Activated CD4-positive, alpha-beta T cell treated with anti-CD3 and anti-CD28 coated beads for 4 hours (primary cell): ENCODE measurements at regions not wholly inside any gene's neighbourhood (a gene's known extent, or its start where the extent isn't known, plus 50 kb on each side); places are given as distances from the start of the nearest gene placed in this dataset.

Source experiments
- DNase-seq, 2 donors: peaks; one replicate each; pipeline ENCODE4 v3.0.0-alpha.2; 2020

- no peak for DNase-seq
Observed at GRCh38 chr18:24993628-24994027, 358.3 kb downstream of the ZNF521 start.

- DNase-seq, result no peak
Observed at GRCh38 chr18:24995056-24995455, 356.9 kb downstream of the ZNF521 start.

GRCh38 chr18:24995755-24996154 lies 356.2 kb downstream of the ZNF521 start:
- no peak for DNase-seq

GRCh38 chr18:24999650-25000267 lies 352.2 kb downstream of the ZNF521 start:
- no peak for DNase-seq

GRCh38 chr18:25001803-25002202 lies 350.2 kb downstream of the ZNF521 start:
- no peak for DNase-seq

- DNase-seq, result no peak
Observed at GRCh38 chr18:25005541-25006403, 346.2 kb downstream of the ZNF521 start.

GRCh38 chr18:25010623-25011374 lies 341.2 kb downstream of the ZNF521 start:
- DNase-seq, result no peak
